ENCODE measurements at regions not wholly inside any gene's neighbourhood (a gene's known extent, or its start where the extent isn't known, plus 50 kb on each side); places are given as distances from the start of the nearest gene placed in this dataset.

- TF ChIP-seq NFIC (IDR thresholded peaks at IDR 0.05) (no peak), CREB1 (IDR thresholded peaks at IDR 0.05; ENCODE audit: low read depth) (no peak), EGR1 (IDR thresholded peaks at IDR 0.05) (no peak), TEAD4 (IDR thresholded peaks at IDR 0.05) (0 out of 2 replicates have a peak, but pooled peaks have one; percentile 21)
Measured at GRCh38 chr7:80372415-80372814, 139.4 kb downstream of the GNAT3 start.

- TF ChIP-seq REST (IDR thresholded peaks at IDR 0.05; ENCODE audit: low read depth) (no peak), USF1 (IDR thresholded peaks at IDR 0.05) (no peak), EP300 (IDR thresholded peaks at IDR 0.05; ENCODE audit: borderline replicate concordance) (no peak), CEBPB (IDR thresholded peaks at IDR 0.05) (no peak), RAD21 (IDR thresholded peaks at IDR 0.05; ENCODE audit: low read depth) (no peak), MAX (IDR thresholded peaks at IDR 0.05) (no peak), CREB1 (IDR thresholded peaks at IDR 0.05; ENCODE audit: low read depth) (no peak), TCF12 (IDR thresholded peaks at IDR 0.05; ENCODE audit: low read depth) (no peak), YY1 (IDR thresholded peaks at IDR 0.05; ENCODE audit: low read depth) (no peak), ZBTB7A (IDR thresholded peaks at IDR 0.05; ENCODE audit: low read depth) (no peak), NFIC (IDR thresholded peaks at IDR 0.05) (no peak), TEAD4 (IDR thresholded peaks at IDR 0.05) (no peak), FOXM1 (IDR thresholded peaks at IDR 0.05; ENCODE audit: borderline replicate concordance, low read depth) (no peak), EGR1 (IDR thresholded peaks at IDR 0.05) (no peak), TAF1 (IDR thresholded peaks at IDR 0.05; ENCODE audit: low read depth) (no peak)
Measured at GRCh38 chr7:80370587-80370986, 141.3 kb downstream of the GNAT3 start.

GRCh38 chr7:80369321-80369720, 142.5 kb downstream of the GNAT3 start:
- TF ChIP-seq TEAD4 (IDR thresholded peaks at IDR 0.05), result no peak
- TF ChIP-seq FOXM1 (IDR thresholded peaks at IDR 0.05; ENCODE audit: borderline replicate concordance, low read depth), result no peak
- TF ChIP-seq TCF12 (IDR thresholded peaks at IDR 0.05; ENCODE audit: low read depth), result no peak

GRCh38 chr7:80362677-80363076, 149.2 kb downstream of the GNAT3 start:
- TF ChIP-seq ZBTB7A (IDR thresholded peaks at IDR 0.05; ENCODE audit: low read depth) (no peak), FOXM1 (IDR thresholded peaks at IDR 0.05; ENCODE audit: borderline replicate concordance, low read depth) (no peak), REST (IDR thresholded peaks at IDR 0.05; ENCODE audit: low read depth) (no peak), EGR1 (IDR thresholded peaks at IDR 0.05) (no peak), CREB1 (IDR thresholded peaks at IDR 0.05; ENCODE audit: low read depth) (no peak), TAF1 (IDR thresholded peaks at IDR 0.05; ENCODE audit: low read depth) (no peak), NFIC (IDR thresholded peaks at IDR 0.05) (no peak), TCF12 (IDR thresholded peaks at IDR 0.05; ENCODE audit: low read depth) (no peak), EP300 (IDR thresholded peaks at IDR 0.05; ENCODE audit: borderline replicate concordance) (no peak), USF1 (IDR thresholded peaks at IDR 0.05) (no peak), CEBPB (IDR thresholded peaks at IDR 0.05) (no peak)

GRCh38 chr7:80362010-80362618, 149.8 kb downstream of the GNAT3 start:
- TF ChIP-seq YY1 (IDR thresholded peaks at IDR 0.05; ENCODE audit: low read depth) (no peak), TEAD4 (IDR thresholded peaks at IDR 0.05) (0 out of 2 replicates have a peak, but pooled peaks have one; percentile 36)

GRCh38 chr7:80359476-80359875, 152.4 kb downstream of the GNAT3 start:
- TF ChIP-seq EGR1 (IDR thresholded peaks at IDR 0.05) (no peak), TEAD4 (IDR thresholded peaks at IDR 0.05) (no peak)

- peak; percentile 92 for TF ChIP-seq EP300 (IDR thresholded peaks at IDR 0.05; ENCODE audit: borderline replicate concordance)
- TF ChIP-seq TCF12 (IDR thresholded peaks at IDR 0.05; ENCODE audit: low read depth), result peak; percentile 86
- peak; percentile 44; the same call in 1 of the 2 replicates for TF ChIP-seq CEBPB (IDR thresholded peaks at IDR 0.05)
- no peak for TF ChIP-seq ZBTB7A (IDR thresholded peaks at IDR 0.05; ENCODE audit: low read depth)
- no peak for TF ChIP-seq USF1 (IDR thresholded peaks at IDR 0.05)
- TF ChIP-seq TEAD4 (IDR thresholded peaks at IDR 0.05), result peak; percentile 62
- TF ChIP-seq NFIC (IDR thresholded peaks at IDR 0.05), result peak; percentile 65
- no peak for TF ChIP-seq REST (IDR thresholded peaks at IDR 0.05; ENCODE audit: low read depth)
- TF ChIP-seq RAD21 (IDR thresholded peaks at IDR 0.05; ENCODE audit: low read depth), result no peak
- TF ChIP-seq FOXM1 (IDR thresholded peaks at IDR 0.05; ENCODE audit: borderline replicate concordance, low read depth), result peak; percentile 88
- TF ChIP-seq CREB1 (IDR thresholded peaks at IDR 0.05; ENCODE audit: low read depth), result peak; percentile 51; the same call in 1 of the 2 replicates
- TF ChIP-seq EGR1 (IDR thresholded peaks at IDR 0.05), result no peak
- no peak for TF ChIP-seq TAF1 (IDR thresholded peaks at IDR 0.05; ENCODE audit: low read depth)
- TF ChIP-seq YY1 (IDR thresholded peaks at IDR 0.05; ENCODE audit: low read depth), result no peak
- 0 out of 2 replicates have a peak, but pooled peaks have one; percentile 28 for TF ChIP-seq MAX (IDR thresholded peaks at IDR 0.05)
Measured at GRCh38 chr7:80359029-80359428, 152.8 kb downstream of the GNAT3 start.
